Endothelial cell of umbilical vein (primary cell): ENCODE measurements at regions not wholly inside any gene's neighbourhood (a gene's known extent, or its start where the extent isn't known, plus 50 kb on each side); places are given as distances from the start of the nearest gene placed in this dataset.
"Not testable (repeated sequence)": the region's sequence is repeated elsewhere in the genome, so short reads cannot be mapped to it uniquely, and the experiment has no call there.

Experiments
- BruUV-seq: library from RNA; stranded (reverse); fragments of 400-500 nt; replicated peaks from 2 replicates; lab custom pipeline; 2021; lab: Mats Ljungman, UMichigan
- CTCF ChIA-PET: fragments of 300-600, 350-600 bp; sonication (Branson Sonifier 250); formaldehyde crosslinking; loops from one replicate; lab custom pipeline; 2021; ENCODE audit warnings: antibody characterized with exemption, inconsistent platforms; lab: Charles Lee
- POLR2A ChIA-PET: fragments of 300-600, 350-600 bp; sonication (Branson Sonifier 250); formaldehyde crosslinking; loops from one replicate; lab custom pipeline; 2021; ENCODE audit warnings: antibody characterized with exemption, inconsistent platforms; lab: Charles Lee
- DNase-seq: peaks from one replicate; pipeline ENCODE4 v3.0.0-alpha.2; 2011; ENCODE audit warnings: low read depth, low spot score
- FAIRE-seq: peaks from 2 replicates; lab custom pipeline; 2011; peaks lifted over from hg19 to GRCh38; lab: Jason Lieb, UNC
- H2AFZ ChIP-seq: 2 replicates; pipeline ENCODE4 v1.6.0; 2012; ENCODE audit warnings: low read depth, low read length, control low read depth, inconsistent platforms
- H3K27ac ChIP-seq: 2 replicates; pipeline ENCODE4 v1.5.1; 2011; ENCODE audit warnings: low read depth, mild to moderate bottlenecking, control low read depth, low read length, moderate library complexity; ENCODE audit not compliant: insufficient read depth
- H3K27me3 ChIP-seq, 2 experiments: 2 replicates each; pipeline versions ENCODE4 v1.6.0 to v1.6.1; 2011; ENCODE audit warnings: low read length in 2 of 2, mixed read lengths in 1 of 2; ENCODE audit not compliant: control insufficient read depth in 2 of 2, insufficient read depth in 2 of 2
- H3K36me3 ChIP-seq, 2 experiments: 2 replicates in 1 of 2; 3 replicates in 1 of 2; pipeline ENCODE4 v1.5.1; 2011; ENCODE audit warnings: low read length in 2 of 2, mild to moderate bottlenecking in 1 of 2, moderate library complexity in 1 of 2; ENCODE audit not compliant: control insufficient read depth in 2 of 2, insufficient read depth in 2 of 2; ENCODE audit errors: extremely low read depth in 1 of 2
- H3K4me1 ChIP-seq: 3 replicates; pipeline ENCODE4 v1.5.1; 2011; ENCODE audit warnings: mild to moderate bottlenecking, low read length; ENCODE audit not compliant: control insufficient read depth, insufficient read depth; ENCODE audit errors: extremely low read depth
- H3K4me2 ChIP-seq: 2 replicates; pipeline ENCODE4 v1.6.1; 2011; ENCODE audit warnings: low read length, control low read depth, mixed read lengths; ENCODE audit not compliant: insufficient read depth
- H3K4me3 ChIP-seq, 3 experiments: fragments of 200-600 bp in 1 of 3; sonication (generic), shearing (Covaris generic) in 1 of 3; replicated peaks in 1 of 3; 2 replicates each; pipeline ENCODE4 v1.5.1; 2011 to 2016; ENCODE audit warnings: control low read depth in 3 of 3, low read length in 3 of 3, mild to moderate bottlenecking in 2 of 3, inconsistent platforms in 1 of 3, low read depth in 1 of 3, moderate library complexity in 1 of 3; ENCODE audit not compliant: insufficient read depth in 1 of 3
- H3K79me2 ChIP-seq: 2 replicates; pipeline ENCODE4 v1.6.0; 2012; ENCODE audit warnings: low read length, inconsistent platforms; ENCODE audit not compliant: control insufficient read depth, insufficient read depth
- H3K9ac ChIP-seq: replicated peaks from 2 replicates; pipeline ENCODE3; 2011; ENCODE audit warnings: low read length, control low read depth; ENCODE audit not compliant: insufficient read depth; ENCODE audit errors: extremely low read depth
- H3K9me1 ChIP-seq: replicated peaks from 3 replicates; pipeline ENCODE4 v1.6.0; 2011; ENCODE audit warnings: mild to moderate bottlenecking, low read length; ENCODE audit not compliant: control insufficient read depth, insufficient read depth; ENCODE audit errors: extremely low read depth
- H3K9me3 ChIP-seq: replicated peaks from 2 replicates; pipeline ENCODE4 v1.5.1; 2012; ENCODE audit warnings: low read length, inconsistent platforms; ENCODE audit not compliant: control insufficient read depth, insufficient read depth
- H4K20me1 ChIP-seq: replicated peaks from 2 replicates; pipeline ENCODE3; 2011; ENCODE audit warnings: mild to moderate bottlenecking, low read length; ENCODE audit not compliant: control insufficient read depth, insufficient read depth; ENCODE audit errors: extremely low read depth
- FOS ChIP-seq: IDR thresholded peaks from 2 replicates; pipeline ENCODE4 v1.6.1; 2011; ENCODE audit warnings: mild to moderate bottlenecking, low read length, moderate library complexity, borderline replicate concordance; ENCODE audit not compliant: insufficient read depth
- JUN ChIP-seq: IDR thresholded peaks from 2 replicates; pipeline ENCODE4 v1.6.1; 2011; ENCODE audit warnings: borderline replicate concordance, low read depth; ENCODE audit not compliant: insufficient read length, insufficient read depth
- MAX ChIP-seq: IDR thresholded peaks from 2 replicates; pipeline ENCODE4 v1.6.1; 2011; ENCODE audit not compliant: insufficient read depth, insufficient read length
- POLR2AphosphoS5 ChIP-seq: IDR thresholded peaks from 2 replicates; pipeline ENCODE4 v1.6.1; 2012; ENCODE audit warnings: low read depth, mild to moderate bottlenecking, control low read depth, low read length, moderate library complexity; ENCODE audit not compliant: insufficient read depth
- dilution Hi-C: fragments of 300-500 bp; cut with MboI; formaldehyde crosslinking; loops from one replicate; pipeline ENCODE4 v1.15.0; 2019; ENCODE audit warnings: low sequenced_read_pairs; ENCODE audit not compliant: extremely low pct_ligation_motif_present
- intact Hi-C: fragments of 100-400 bp; cut with micrococcal nuclease; formaldehyde crosslinking; loops from one replicate; pipeline ENCODE4 v1.10.0; 2022

GRCh38 chr2:51899643-51900042 lies 867.7 kb upstream of the NRXN1 start:
- FAIRE-seq (no peak), DNase-seq (no peak)
- no peak overlapping the region for H3K9ac ChIP-seq
- no peak overlapping the region for H3K4me2 ChIP-seq
- H3K4me1 ChIP-seq = no peaks in the 10 kb centered on the region
- no TSS peak for BruUV-seq
- ChIA-PET POLR2A (no interaction called here), CTCF (no interaction called here)
- no peaks in the 10 kb centered on the region for H4K20me1 ChIP-seq
- intact Hi-C loops (no loop called here), dilution Hi-C loops (no loop called here)
- no peak overlapping the region for H2AFZ ChIP-seq
- no peaks in the 10 kb centered on the region for H3K79me2 ChIP-seq
- no peaks in the 10 kb centered on the region for H3K9me3 ChIP-seq
- H3K4me3 ChIP-seq = no peak overlapping the region
- no peaks in the 10 kb centered on the region for H3K9me1 ChIP-seq
- no peak overlapping the region for H3K27ac ChIP-seq
- H3K27me3 ChIP-seq = no peaks in the 10 kb centered on the region
- TF ChIP-seq FOS = no peak
- no peak for TF ChIP-seq MAX
- no peak for TF ChIP-seq POLR2AphosphoS5
- no peak for TF ChIP-seq JUN
- no peaks in the 10 kb centered on the region for H3K36me3 ChIP-seq

GRCh38 chr2:51894584-51894983 lies 862.7 kb upstream of the NRXN1 start:
- DNase-seq, H3K27ac ChIP-seq, H3K9ac ChIP-seq, POLR2A ChIA-PET, H3K79me2 ChIP-seq, BruUV-seq, H3K4me3 ChIP-seq, intact Hi-C loops, dilution Hi-C loops, FAIRE-seq, H2AFZ ChIP-seq, H3K36me3 ChIP-seq, H3K27me3 ChIP-seq, CTCF ChIA-PET, H3K9me1 ChIP-seq, H3K4me1 ChIP-seq, H4K20me1 ChIP-seq, H3K4me2 ChIP-seq, H3K9me3 ChIP-seq: not testable (repeated sequence)
